ENCODE measurements at regions not wholly inside any gene's neighbourhood (a gene's known extent, or its start where the extent isn't known, plus 50 kb on each side); places are given as distances from the start of the nearest gene placed in this dataset.

DNA sequence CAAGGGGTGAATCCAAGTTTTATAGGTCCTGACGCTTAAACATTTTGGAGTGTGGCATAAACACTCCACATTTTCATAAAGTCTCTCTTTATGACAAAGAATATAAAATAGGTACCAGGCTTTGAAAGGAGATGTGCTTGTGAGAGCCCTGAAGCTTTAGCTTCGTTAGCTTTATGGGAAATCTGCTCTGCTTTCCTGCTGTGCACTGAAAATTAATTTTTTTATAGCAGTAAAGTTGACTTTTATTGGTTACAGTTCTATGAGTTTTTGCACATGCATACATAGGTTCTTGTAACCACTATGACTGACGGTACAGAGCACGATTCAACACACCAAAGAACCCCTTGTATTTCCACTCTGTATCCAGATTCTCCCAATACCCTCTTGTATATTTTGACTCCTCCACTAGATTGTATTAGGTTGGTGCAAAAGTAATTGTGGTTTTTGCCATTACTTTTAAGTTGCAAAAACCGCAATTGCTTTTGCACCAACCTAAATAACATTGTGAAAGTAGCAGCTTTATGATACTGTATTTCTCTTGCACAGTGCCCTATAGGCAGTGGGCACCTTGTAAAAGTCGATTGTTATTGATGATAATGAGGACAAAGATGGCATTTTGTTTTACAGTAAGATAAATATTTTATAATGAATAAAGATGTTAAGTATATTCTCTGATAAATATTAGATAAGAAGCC, 145.2 kb upstream of the AKIRIN2 start:
- no peak overlapping the region for H3K4me3 ChIP-seq (ENCODE audit: low read depth, low read length)
- TF ChIP-seq, protein P1, sequence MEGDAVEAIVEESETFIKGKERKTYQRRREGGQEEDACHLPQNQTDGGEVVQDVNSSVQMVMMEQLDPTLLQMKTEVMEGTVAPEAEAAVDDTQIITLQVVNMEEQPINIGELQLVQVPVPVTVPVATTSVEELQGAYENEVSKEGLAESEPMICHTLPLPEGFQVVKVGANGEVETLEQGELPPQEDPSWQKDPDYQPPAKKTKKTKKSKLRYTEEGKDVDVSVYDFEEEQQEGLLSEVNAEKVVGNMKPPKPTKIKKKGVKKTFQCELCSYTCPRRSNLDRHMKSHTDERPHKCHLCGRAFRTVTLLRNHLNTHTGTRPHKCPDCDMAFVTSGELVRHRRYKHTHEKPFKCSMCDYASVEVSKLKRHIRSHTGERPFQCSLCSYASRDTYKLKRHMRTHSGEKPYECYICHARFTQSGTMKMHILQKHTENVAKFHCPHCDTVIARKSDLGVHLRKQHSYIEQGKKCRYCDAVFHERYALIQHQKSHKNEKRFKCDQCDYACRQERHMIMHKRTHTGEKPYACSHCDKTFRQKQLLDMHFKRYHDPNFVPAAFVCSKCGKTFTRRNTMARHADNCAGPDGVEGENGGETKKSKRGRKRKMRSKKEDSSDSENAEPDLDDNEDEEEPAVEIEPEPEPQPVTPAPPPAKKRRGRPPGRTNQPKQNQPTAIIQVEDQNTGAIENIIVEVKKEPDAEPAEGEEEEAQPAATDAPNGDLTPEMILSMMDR (IDR thresholded peaks at IDR 0.05; ENCODE audit: low read depth, low read length), result no peak
- in situ Hi-C loops (cut with HindIII; ENCODE audit: low sequenced_read_pairs), result no loop called here

DNA sequence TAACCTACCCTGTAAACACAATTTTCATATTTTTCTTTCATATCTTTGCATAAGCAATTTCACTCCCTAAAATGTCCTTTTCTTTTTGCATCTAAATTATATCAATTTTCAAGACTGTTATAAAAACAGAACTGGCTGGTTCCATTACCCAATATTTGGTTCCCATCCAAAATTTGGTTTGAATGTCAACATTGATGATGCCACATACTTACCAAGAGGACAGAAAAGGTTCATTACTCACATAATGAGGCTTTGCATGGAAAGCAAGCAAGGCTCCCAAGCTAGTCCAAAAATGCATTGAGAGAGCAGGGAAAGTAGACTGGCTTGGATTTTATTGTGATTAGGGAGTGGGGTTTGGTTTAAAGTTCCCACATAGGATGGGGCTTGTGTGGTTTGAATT, 144.4 kb upstream of the AKIRIN2 start:
- no peak overlapping the region for H3K4me3 ChIP-seq (ENCODE audit: low read depth, low read length)
- DNase-seq (ENCODE audit: low read depth, low spot score), result no peak
- TF ChIP-seq, protein P1 (IDR thresholded peaks at IDR 0.05; ENCODE audit: low read depth, low read length), result no peak
- in situ Hi-C loops (cut with HindIII; ENCODE audit: low sequenced_read_pairs), result no loop called here

More for the DNA sequence above, 145.2 kb upstream of the AKIRIN2 start:
- DNase-seq (ENCODE audit: low read depth, low spot score), result no peak

DNA sequence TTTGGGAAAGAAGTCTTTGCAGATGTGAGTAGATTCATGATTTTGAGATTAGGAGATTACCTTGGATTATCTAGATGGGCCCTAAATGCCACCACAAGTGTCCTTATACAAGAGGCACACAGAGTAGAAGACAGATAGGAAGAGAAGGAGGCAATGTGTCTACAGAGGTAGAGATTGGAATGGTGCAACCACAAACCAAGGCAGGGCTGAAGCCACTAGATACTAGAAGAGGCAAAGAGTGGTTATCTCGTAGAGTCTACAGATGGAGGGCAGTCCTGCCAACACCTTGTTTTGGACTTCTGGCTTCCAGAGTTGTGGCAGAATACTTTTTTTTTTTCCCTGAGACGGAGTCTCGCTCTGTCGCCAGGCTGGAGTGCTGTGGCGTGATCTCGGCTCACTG, 138.3 kb upstream of the AKIRIN2 start:
- TF ChIP-seq, protein P1 (IDR thresholded peaks at IDR 0.05; ENCODE audit: low read depth, low read length), result no peak
- no peak for DNase-seq (ENCODE audit: low read depth, low spot score)
- no peak overlapping the region for H3K4me3 ChIP-seq (ENCODE audit: low read depth, low read length)
- in situ Hi-C loops (cut with HindIII; ENCODE audit: low sequenced_read_pairs), result no loop called here

DNA sequence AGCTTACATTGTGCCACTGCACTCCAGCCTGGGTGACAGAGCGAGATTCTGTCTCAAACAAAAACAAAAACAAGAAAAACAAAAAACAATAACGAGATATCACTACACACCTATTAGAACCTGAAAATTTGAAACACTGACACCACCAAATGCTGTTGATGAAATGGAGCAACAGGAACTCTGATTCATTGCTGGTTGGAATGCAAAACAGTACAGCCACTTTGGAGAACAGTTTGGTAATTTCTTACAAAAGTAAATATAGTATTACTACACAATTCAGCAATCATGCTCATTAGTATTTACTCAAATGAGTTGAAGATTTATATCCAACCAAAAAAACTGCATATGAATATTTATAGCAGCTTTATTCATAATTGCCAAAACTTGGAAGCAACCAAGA, 135.8 kb upstream of the AKIRIN2 start:
- in situ Hi-C loops (cut with HindIII; ENCODE audit: low sequenced_read_pairs), result no loop called here
- TF ChIP-seq, protein P1 (IDR thresholded peaks at IDR 0.05; ENCODE audit: low read depth, low read length), result no peak
- no peak overlapping the region for H3K4me3 ChIP-seq (ENCODE audit: low read depth, low read length)
- no peak for DNase-seq (ENCODE audit: low read depth, low spot score)

DNA sequence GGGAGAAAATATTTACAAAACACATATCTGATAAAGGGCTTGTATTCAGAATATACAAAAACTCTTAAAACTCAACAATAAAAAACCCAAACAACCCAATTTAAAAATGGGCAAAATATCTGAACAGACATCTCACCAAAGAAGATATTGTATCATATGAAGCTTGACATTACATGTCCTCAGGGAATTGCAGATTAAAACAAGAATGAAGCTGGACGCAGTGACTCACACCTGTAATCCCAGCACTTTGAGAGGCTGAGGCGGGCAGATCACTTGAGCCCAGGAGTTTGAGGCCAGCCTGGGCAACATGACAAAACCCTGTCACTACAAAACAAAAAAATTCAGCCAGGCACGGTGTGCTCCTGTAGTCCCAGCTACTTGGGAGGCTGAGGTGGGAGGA, 135.4 kb upstream of the AKIRIN2 start:
- H3K4me3 ChIP-seq (ENCODE audit: low read depth, low read length), result no peak overlapping the region
- TF ChIP-seq, protein P1 (IDR thresholded peaks at IDR 0.05; ENCODE audit: low read depth, low read length), result no peak
- no peak for DNase-seq (ENCODE audit: low read depth, low spot score)
- in situ Hi-C loops (cut with HindIII; ENCODE audit: low sequenced_read_pairs), result no loop called here

DNA sequence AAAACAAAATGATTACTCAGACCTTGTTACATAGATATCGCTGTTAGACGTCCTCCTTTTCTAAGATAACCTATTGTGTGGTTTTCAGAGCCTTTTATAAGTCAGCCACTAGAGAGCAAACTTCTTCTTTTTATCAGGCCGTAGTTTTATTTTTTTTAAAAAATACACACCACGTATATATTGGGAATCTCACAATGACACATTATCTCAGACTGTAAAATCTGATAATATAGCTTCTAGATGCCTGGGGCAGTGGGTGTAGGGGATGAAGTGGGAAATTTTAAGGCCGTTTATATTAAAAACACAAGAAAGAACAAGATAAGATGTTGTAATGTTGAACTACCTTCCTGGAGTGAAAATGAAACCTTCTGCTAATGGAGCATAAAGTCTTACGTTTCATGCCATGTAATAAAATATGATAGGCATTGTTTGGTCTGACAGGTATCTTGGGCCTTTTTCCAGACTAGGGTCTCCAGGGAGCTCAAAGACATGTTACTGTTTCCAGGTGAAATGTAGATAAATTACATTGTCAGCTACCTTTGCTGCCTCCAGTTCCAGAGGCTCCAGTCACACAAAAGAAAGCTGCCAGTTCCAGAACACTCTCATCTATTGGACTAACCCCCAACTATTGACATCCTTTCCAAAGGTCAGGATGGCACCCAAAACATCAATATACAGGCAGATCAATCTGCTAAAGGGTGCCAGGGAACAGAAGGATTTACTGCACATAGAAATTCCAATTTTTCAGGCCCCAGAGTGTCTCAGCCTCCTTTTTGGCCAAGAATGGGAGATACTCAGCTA, 130.2 kb upstream of the AKIRIN2 start:
- TF ChIP-seq, protein P1 (IDR thresholded peaks at IDR 0.05; ENCODE audit: low read depth, low read length), result peak; percentile 49
- peak overlapping the region; percentile 33 for H3K4me3 ChIP-seq (ENCODE audit: low read depth, low read length)
- peak; percentile 56 for DNase-seq (ENCODE audit: low read depth, low spot score)
- in situ Hi-C loops (cut with HindIII; ENCODE audit: low sequenced_read_pairs), result no loop called here

Data from astrocyte of the spinal cord (primary cell).